ENCODE measurements at regions not wholly inside any gene's neighbourhood (a gene's known extent, or its start where the extent isn't known, plus 50 kb on each side); places are given as distances from the start of the nearest gene placed in this dataset.

DNA sequence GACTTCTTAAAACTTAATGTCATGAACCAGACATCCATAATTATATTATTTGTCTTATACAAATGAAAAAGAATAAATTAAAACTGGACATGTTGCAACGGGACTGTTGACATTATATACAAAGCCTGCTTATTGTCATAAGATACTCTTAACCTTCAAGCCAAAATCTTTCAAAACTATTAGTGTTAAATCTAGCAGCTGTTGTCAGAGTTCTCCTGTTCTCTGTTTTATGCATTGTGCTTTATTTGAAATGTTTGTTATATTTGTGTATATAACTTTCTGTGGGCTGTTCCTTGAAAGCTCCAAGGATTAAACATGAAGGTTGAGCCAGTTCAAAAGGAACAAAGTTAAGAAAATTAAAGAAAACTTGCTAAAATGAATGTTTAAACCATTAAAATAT lies 335.5 kb upstream of the NT5C1B start:
- Mint-ChIP-seq H3K27me3 (ENCODE audit: insufficient read depth, unreplicated experiment) (no peaks in the 10 kb centered on the region), H3K36me3 (ENCODE audit: insufficient read depth, unreplicated experiment) (no peaks in the 10 kb centered on the region), H3K4me3 (ENCODE audit: unreplicated experiment) (no peak overlapping the region), H3K4me1 (ENCODE audit: low read depth, unreplicated experiment) (peaks cover 6% of the 10 kb centered on the region), H3K27ac (ENCODE audit: unreplicated experiment) (no peak overlapping the region), H3K9me3 (ENCODE audit: unreplicated experiment) (no peaks in the 10 kb centered on the region)
- no peaks in the 10 kb centered on the region for H3K27me3 ChIP-seq (replicated peaks; ENCODE audit: control insufficient read depth, insufficient read depth, low read length)
- ChIA-PET CTCF (no interaction called here), POLR2A (no interaction called here)
- H3K9me3 ChIP-seq, result no peaks in the 10 kb centered on the region
- TF ChIP-seq, protein P1, sequence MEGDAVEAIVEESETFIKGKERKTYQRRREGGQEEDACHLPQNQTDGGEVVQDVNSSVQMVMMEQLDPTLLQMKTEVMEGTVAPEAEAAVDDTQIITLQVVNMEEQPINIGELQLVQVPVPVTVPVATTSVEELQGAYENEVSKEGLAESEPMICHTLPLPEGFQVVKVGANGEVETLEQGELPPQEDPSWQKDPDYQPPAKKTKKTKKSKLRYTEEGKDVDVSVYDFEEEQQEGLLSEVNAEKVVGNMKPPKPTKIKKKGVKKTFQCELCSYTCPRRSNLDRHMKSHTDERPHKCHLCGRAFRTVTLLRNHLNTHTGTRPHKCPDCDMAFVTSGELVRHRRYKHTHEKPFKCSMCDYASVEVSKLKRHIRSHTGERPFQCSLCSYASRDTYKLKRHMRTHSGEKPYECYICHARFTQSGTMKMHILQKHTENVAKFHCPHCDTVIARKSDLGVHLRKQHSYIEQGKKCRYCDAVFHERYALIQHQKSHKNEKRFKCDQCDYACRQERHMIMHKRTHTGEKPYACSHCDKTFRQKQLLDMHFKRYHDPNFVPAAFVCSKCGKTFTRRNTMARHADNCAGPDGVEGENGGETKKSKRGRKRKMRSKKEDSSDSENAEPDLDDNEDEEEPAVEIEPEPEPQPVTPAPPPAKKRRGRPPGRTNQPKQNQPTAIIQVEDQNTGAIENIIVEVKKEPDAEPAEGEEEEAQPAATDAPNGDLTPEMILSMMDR (IDR thresholded peaks at IDR 0.05; ENCODE audit: insufficient read depth in 1 of 2, low read depth in 1 of 2, low read length in 1 of 2, severe bottlenecking in 1 of 2, unreplicated experiment in 1 of 2), result no peak
- BruUV-seq (replicated peaks), result no TSS peak
- H3K4me1 ChIP-seq, result 0 out of 2 replicates have a peak, but pooled peaks cover 5% of the 10 kb centered on the region
- intact Hi-C loops (cut with micrococcal nuclease; ENCODE audit: unreplicated experiment), result no loop called here
- no peak overlapping the region for H3K4me3 ChIP-seq (ENCODE audit: low read depth, low read length)
- no peaks in the 10 kb centered on the region for H3K36me3 ChIP-seq (ENCODE audit: control insufficient read depth, insufficient read depth, low read length)
- DNase-seq, result no peak

DNA sequence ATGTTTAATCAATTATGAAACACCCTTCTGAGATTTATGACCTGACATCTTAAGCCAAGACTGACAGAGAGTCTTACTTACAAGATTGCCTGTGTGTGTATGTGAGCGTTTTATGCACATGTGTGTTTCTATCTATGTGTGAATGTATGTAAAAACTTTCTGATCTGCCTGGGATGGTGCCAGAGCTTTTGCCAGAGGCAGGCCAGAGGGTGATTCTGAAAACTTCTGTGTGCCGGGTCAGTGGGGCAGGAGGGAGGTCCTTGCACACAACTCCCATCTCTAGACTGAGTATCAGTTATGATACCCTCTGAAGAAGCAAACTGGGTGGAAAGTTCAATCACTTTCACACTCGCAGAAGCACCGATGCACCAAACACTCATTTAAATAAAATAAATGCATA lies 335.0 kb upstream of the NT5C1B start:
- DNase-seq, result no peak
- Histone ChIP-seq H3K4me3 (ENCODE audit: low read depth, low read length) (no peak overlapping the region), H3K27me3 (replicated peaks; ENCODE audit: control insufficient read depth, insufficient read depth, low read length) (no peaks in the 10 kb centered on the region), H3K9me3 (no peaks in the 10 kb centered on the region), H3K4me1 (0 out of 2 replicates have a peak, but pooled peaks cover 5% of the 10 kb centered on the region), H3K36me3 (ENCODE audit: control insufficient read depth, insufficient read depth, low read length) (no peaks in the 10 kb centered on the region)
- no TSS peak for BruUV-seq (replicated peaks)
- Mint-ChIP-seq H3K4me3 (ENCODE audit: unreplicated experiment) (no peak overlapping the region), H3K36me3 (ENCODE audit: insufficient read depth, unreplicated experiment) (no peaks in the 10 kb centered on the region), H3K9me3 (ENCODE audit: unreplicated experiment) (no peaks in the 10 kb centered on the region), H3K4me1 (ENCODE audit: low read depth, unreplicated experiment) (peaks cover 6% of the 10 kb centered on the region), H3K27me3 (ENCODE audit: insufficient read depth, unreplicated experiment) (no peaks in the 10 kb centered on the region), H3K27ac (ENCODE audit: unreplicated experiment) (no peak overlapping the region)
- POLR2A ChIA-PET, result no interaction called here
- TF ChIP-seq, protein P1 (IDR thresholded peaks at IDR 0.05; ENCODE audit: insufficient read depth in 1 of 2, low read depth in 1 of 2, low read length in 1 of 2, severe bottlenecking in 1 of 2, unreplicated experiment in 1 of 2), result no peak
- CTCF ChIA-PET, result no interaction called here
- intact Hi-C loops (cut with micrococcal nuclease; ENCODE audit: unreplicated experiment), result no loop called here

DNA sequence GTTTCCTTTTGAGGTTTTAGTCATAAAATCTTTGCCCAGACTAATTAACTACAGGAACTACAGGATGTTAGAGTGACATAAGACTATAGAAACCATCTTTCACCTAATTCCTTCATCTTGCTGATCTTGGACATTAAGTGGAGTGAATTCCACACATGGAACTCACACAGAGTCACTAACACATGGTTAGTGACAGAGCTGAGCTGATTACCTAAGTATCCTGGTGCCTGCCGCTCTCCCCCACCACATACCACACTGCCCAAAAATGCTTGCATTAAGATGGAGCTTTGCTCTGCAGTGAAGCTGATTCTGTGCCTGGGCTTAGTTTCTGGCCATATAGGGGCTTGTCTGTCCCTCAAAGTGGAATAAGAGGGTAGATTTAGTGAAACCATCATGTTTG lies 332.9 kb upstream of the NT5C1B start:
- ChIA-PET CTCF (no interaction called here), POLR2A (no interaction called here)
- intact Hi-C loops (cut with micrococcal nuclease; ENCODE audit: unreplicated experiment), result no loop called here
- Histone ChIP-seq H3K4me1 (0 out of 2 replicates have a peak, but pooled peaks cover 5% of the 10 kb centered on the region), H3K4me3 (ENCODE audit: low read depth, low read length) (no peak overlapping the region), H3K9me3 (no peaks in the 10 kb centered on the region), H3K27me3 (replicated peaks; ENCODE audit: control insufficient read depth, insufficient read depth, low read length) (no peaks in the 10 kb centered on the region), H3K36me3 (ENCODE audit: control insufficient read depth, insufficient read depth, low read length) (no peaks in the 10 kb centered on the region)
- no peaks in the 10 kb centered on the region for H3K9me3 Mint-ChIP-seq (ENCODE audit: unreplicated experiment)
- TF ChIP-seq, protein P1 (IDR thresholded peaks at IDR 0.05; ENCODE audit: insufficient read depth in 1 of 2, low read depth in 1 of 2, low read length in 1 of 2, severe bottlenecking in 1 of 2, unreplicated experiment in 1 of 2), result no peak
- H3K27ac Mint-ChIP-seq (ENCODE audit: unreplicated experiment), result no peak overlapping the region
- peaks cover 6% of the 10 kb centered on the region for H3K4me1 Mint-ChIP-seq (ENCODE audit: low read depth, unreplicated experiment)
- no TSS peak for BruUV-seq (replicated peaks)
- no peaks in the 10 kb centered on the region for H3K27me3 Mint-ChIP-seq (ENCODE audit: insufficient read depth, unreplicated experiment)
- DNase-seq, result no peak
- no peaks in the 10 kb centered on the region for H3K36me3 Mint-ChIP-seq (ENCODE audit: insufficient read depth, unreplicated experiment)
- no peak overlapping the region for H3K4me3 Mint-ChIP-seq (ENCODE audit: unreplicated experiment)
